PC-3 (cell line): ENCODE measurements at regions not wholly inside any gene's neighbourhood (a gene's known extent, or its start where the extent isn't known, plus 50 kb on each side); places are given as distances from the start of the nearest gene placed in this dataset.

Experiments
- EZH2 ChIP-seq: fragments of 300-600 bp; sonication (generic); IDR thresholded peaks from one replicate; pipeline ENCODE4 v1.6.1; 2017; ENCODE audit warnings: antibody characterized with exemption, mild to moderate bottlenecking, low read length; ENCODE audit not compliant: unreplicated experiment
- TF ChIP-seq, protein P1 (sequence below): fragments of 300-600 bp; sonication (generic); conservative IDR thresholded peaks from 2 replicates; pipeline ENCODE4 v1.5.1; 2017; ENCODE audit warnings: antibody characterized with exemption, low read depth, mild to moderate bottlenecking, low read length

DNA sequence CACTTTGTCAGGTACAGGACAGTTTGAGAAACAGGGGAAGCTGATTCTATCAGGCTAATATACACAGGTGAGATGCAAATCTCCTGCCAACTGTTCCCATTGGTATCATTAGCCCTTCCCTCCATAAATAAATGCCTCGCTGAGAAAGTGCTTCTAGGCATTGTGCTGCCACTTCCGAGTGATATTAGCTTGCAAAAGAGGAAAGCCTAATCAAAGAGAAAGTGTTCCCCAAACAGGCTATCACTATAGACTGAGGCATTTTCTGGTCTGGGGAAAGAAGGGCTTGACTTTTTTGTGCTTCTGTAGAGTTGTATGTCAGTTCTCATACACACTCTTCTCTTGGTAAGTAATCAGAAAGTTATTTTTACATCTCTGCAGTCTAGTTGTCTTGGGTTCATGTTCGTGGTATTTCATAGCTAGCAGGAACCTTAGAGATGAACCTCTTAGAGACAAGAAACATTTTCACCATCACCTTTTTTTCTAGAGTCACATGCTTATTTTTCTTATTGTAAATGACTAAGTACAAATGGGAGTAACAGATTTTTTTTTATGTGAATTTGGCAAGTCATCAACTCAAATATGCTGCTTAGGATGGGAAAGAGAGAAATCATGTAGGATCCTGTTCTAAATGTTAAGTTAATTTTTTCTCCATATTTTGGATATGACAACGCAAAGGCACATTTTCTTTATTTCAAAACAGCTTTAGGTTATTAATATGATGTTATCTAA, 1009.8 kb downstream of the ADGRL3 start:
- TF ChIP-seq, protein P1, sequence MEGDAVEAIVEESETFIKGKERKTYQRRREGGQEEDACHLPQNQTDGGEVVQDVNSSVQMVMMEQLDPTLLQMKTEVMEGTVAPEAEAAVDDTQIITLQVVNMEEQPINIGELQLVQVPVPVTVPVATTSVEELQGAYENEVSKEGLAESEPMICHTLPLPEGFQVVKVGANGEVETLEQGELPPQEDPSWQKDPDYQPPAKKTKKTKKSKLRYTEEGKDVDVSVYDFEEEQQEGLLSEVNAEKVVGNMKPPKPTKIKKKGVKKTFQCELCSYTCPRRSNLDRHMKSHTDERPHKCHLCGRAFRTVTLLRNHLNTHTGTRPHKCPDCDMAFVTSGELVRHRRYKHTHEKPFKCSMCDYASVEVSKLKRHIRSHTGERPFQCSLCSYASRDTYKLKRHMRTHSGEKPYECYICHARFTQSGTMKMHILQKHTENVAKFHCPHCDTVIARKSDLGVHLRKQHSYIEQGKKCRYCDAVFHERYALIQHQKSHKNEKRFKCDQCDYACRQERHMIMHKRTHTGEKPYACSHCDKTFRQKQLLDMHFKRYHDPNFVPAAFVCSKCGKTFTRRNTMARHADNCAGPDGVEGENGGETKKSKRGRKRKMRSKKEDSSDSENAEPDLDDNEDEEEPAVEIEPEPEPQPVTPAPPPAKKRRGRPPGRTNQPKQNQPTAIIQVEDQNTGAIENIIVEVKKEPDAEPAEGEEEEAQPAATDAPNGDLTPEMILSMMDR, result no peak
- TF ChIP-seq EZH2, result no peak
